Ishikawa (cell line): ENCODE measurements at regions not wholly inside any gene's neighbourhood (a gene's known extent, or its start where the extent isn't known, plus 50 kb on each side); places are given as distances from the start of the nearest gene placed in this dataset.

Experiments
- CEBPB ChIP-seq: IDR thresholded peaks from 2 replicates; pipeline ENCODE4 v1.6.1; 2012
- CREB1 ChIP-seq: IDR thresholded peaks from 2 replicates; pipeline ENCODE4 v1.6.1; 2012; ENCODE audit warnings: low read depth
- EGR1 ChIP-seq: IDR thresholded peaks from 2 replicates; pipeline ENCODE4 v1.6.1; 2012
- EP300 ChIP-seq: IDR thresholded peaks from 2 replicates; pipeline ENCODE4 v1.6.1; 2012; ENCODE audit warnings: borderline replicate concordance
- FOXM1 ChIP-seq: IDR thresholded peaks from 2 replicates; pipeline ENCODE4 v1.6.1; 2012; ENCODE audit warnings: low read depth, borderline replicate concordance
- MAX ChIP-seq: IDR thresholded peaks from 2 replicates; pipeline ENCODE4 v1.6.1; 2012
- NFIC ChIP-seq: IDR thresholded peaks from 2 replicates; pipeline ENCODE4 v1.6.1; 2012
- RAD21 ChIP-seq: IDR thresholded peaks from 2 replicates; pipeline ENCODE4 v1.6.1; 2012; ENCODE audit warnings: low read depth
- REST ChIP-seq: IDR thresholded peaks from 2 replicates; pipeline ENCODE4 v1.6.1; 2012; ENCODE audit warnings: low read depth, mild to moderate bottlenecking
- TAF1 ChIP-seq: IDR thresholded peaks from 2 replicates; pipeline ENCODE4 v1.6.1; 2012; ENCODE audit warnings: low read depth, mild to moderate bottlenecking
- TCF12 ChIP-seq: IDR thresholded peaks from 2 replicates; pipeline ENCODE4 v1.6.1; 2012; ENCODE audit warnings: low read depth
- USF1 ChIP-seq: IDR thresholded peaks from 2 replicates; pipeline ENCODE4 v1.6.1; 2012
- YY1 ChIP-seq: IDR thresholded peaks from 2 replicates; pipeline ENCODE4 v1.6.1; 2012; ENCODE audit warnings: low read depth
- ZBTB7A ChIP-seq: IDR thresholded peaks from 2 replicates; pipeline ENCODE4 v1.6.1; 2012; ENCODE audit warnings: low read depth

DNA sequence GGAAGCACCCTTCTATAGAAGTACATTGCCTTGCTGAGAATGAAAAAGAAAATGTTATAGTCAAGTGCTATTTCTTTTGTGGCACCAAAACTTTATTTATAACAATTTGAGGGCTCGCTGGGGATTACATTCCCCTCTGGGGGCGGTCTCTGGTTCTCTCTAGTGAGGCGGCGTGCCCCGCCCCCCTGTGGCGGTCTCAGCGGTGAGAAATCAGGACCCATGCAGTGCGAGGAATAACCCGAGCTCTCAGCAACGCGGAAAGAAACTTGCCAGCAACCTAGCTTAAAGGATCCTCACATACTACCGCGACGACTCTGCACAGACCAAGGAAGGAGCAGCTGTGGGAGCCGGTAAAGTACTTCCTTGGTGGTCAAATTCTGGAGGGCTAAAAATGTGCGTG is 83.4 kb upstream of the SHISA3 start:
- TF ChIP-seq TAF1 (no peak), CREB1 (no peak), RAD21 (no peak), EP300 (no peak), REST (no peak), TCF12 (no peak), YY1 (no peak), MAX (no peak), CEBPB (no peak), FOXM1 (no peak), USF1 (no peak), EGR1 (no peak), NFIC (no peak), ZBTB7A (no peak)
